ENCODE measurements at regions not wholly inside any gene's neighbourhood (a gene's known extent, or its start where the extent isn't known, plus 50 kb on each side); places are given as distances from the start of the nearest gene placed in this dataset.
A peak's percentile ranks its signal among the peaks of the same experiment; 100 is the strongest.

DNA sequence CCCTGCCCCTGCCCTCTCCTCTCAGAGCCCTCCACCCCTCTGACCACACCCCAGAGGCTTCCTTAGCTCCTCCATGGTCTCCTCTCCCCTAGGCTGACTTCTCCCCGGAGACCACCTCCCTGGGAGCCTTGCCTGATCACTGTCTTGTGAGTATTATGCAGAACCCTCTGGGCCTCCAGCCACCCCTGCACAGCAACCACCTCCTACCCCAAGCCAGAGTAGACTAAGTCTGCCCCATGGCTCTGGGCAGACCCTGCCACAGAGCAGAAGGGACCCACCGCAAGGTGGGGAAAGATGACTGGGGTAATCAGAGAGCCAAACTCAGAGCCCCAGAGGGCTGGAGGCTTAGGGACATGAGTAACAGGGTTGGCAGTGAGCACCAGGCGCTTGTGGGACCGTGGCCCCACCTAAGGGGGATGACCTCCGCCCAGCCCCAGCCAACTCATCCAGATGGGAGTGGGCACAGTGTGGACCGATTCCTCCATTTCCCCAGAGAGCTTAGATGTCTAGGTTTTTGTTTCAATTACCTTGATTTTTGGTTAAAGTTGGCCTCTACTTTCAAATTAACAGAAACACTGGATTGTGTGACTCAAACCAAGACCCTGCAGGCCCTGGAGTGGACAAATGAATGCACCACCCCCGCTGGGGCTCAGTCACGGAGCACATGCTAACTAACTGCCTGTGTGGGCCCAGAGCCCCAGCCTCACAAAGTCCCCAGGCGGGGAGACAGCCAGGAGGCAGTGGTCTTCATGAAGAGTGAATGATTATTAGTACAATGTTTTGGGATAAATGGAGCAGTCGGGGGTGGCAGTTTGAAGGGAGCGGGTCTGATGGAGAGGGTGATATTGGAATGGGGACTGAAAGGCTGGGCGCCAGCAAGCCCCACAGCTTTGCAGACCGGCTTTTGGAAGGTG lies 119.4 kb upstream of the PRR20G start:
- H3K27me3 ChIP-seq (ENCODE audit: control insufficient read depth in 3 of 3, insufficient read depth in 3 of 3, low read depth in 1 of 3, low read length in 3 of 3) = no peaks in the 10 kb centered on the region
- H3K9ac ChIP-seq (ENCODE audit: low read depth, low read length, poor library complexity) = peak overlapping the region; percentile 65
- peak overlapping the region; percentile 57 for H2BK5ac ChIP-seq (ENCODE audit: low read length)
- no peaks in the 10 kb centered on the region for H3K79me1 ChIP-seq (ENCODE audit: low read depth, low read length)
- H3K4me2 ChIP-seq (ENCODE audit: insufficient read depth, low read length, poor library complexity, severe bottlenecking) = no peak overlapping the region
- no peak overlapping the region for H3K23ac ChIP-seq (ENCODE audit: low read depth, low read length, poor library complexity)
- no peaks in the 10 kb centered on the region for H3K36me3 ChIP-seq (replicated peaks in 1 of 2; ENCODE audit: control insufficient read depth in 2 of 2, insufficient read depth in 2 of 2, low read length in 2 of 2)
- H2AK5ac ChIP-seq (ENCODE audit: low read depth, low read length) = peak overlapping the region; percentile 93
- H3K9me3 ChIP-seq (replicated peaks in 1 of 2; ENCODE audit: control insufficient read depth in 2 of 2, insufficient read depth in 1 of 2, low read depth in 1 of 2, low read length in 2 of 2) = no peaks in the 10 kb centered on the region
- H4K8ac ChIP-seq (ENCODE audit: low read depth, low read length) = peak overlapping the region; percentile 92
- peak overlapping the region; percentile 48 for H2AFZ ChIP-seq (ENCODE audit: low read length)
- H4K91ac ChIP-seq (ENCODE audit: low read depth, low read length, poor library complexity) = no peak overlapping the region
- H3K4me3 ChIP-seq (ENCODE audit: low read length in 2 of 2) = no peak overlapping the region
- DNase-seq (ENCODE audit: low spot score) = no peak
- H2BK15ac ChIP-seq (ENCODE audit: low read length) = peak overlapping the region; percentile 81
- no peak overlapping the region for H3K27ac ChIP-seq (replicated peaks; ENCODE audit: low read length)
- no peak overlapping the region for H3K4ac ChIP-seq (ENCODE audit: low read length)
- peak overlapping the region; percentile 39 for H2BK120ac ChIP-seq (ENCODE audit: low read depth, low read length)
- H3K14ac ChIP-seq (ENCODE audit: low read length) = no peak overlapping the region
- peak overlapping the region; percentile 76 for H2BK12ac ChIP-seq (ENCODE audit: low read length)
- H3K18ac ChIP-seq (ENCODE audit: low read length) = peak overlapping the region; percentile 91
- WGBS, 2 donors (ENCODE audit: extremely low coverage in 2 of 2, insufficient read length in 2 of 2, insufficient replicate concordance in 1 of 2) = no CpG with 5 or more reads among the region's 13 CpGs
- H3K4me1 ChIP-seq (ENCODE audit: control insufficient read depth in 2 of 2, insufficient read depth in 1 of 2, low read depth in 1 of 2, low read length in 2 of 2) = peaks cover 43 to 53% of the 10 kb centered on the region in 2 donors

DNA sequence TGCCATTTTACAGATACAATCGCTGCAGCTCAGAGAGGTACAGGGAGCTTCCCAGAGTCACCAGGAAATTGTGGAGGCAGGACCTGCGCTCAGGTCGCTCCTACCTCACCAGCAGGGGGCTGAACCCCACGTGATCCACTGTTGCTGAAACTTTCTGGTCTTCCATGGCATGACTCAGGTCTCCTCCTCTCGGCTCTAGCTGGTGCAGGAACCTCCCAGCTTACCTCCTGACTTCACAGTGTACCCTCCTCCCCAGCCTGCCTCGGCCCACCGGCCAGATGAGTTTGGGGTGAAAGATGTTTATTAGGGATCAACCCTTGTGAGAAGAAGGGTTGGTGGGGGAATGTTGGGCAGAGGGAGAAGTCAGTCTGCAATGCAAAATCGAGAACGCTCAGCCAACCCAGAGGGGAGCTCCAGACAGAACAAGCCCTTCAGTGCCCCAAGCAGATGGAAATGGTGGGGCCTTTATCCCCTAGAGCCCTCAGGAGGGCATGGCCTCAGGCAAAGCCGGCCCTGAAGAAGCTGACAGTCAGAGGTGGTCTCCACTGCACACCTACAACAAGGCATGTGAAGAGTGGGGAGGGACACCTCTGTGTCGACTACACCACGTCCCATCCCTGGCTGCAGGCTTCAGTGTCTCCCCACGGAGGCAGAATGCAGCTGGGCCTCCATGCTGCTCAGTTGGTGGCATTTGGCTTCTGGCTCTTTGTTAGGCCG lies 118.6 kb upstream of the PRR20G start:
- peak overlapping the region; percentile 91 for H3K18ac ChIP-seq (ENCODE audit: low read length)
- peak overlapping the region; percentile 39 for H2BK120ac ChIP-seq (ENCODE audit: low read depth, low read length)
- H3K27ac ChIP-seq (replicated peaks; ENCODE audit: low read length) = no peak overlapping the region
- no peaks in the 10 kb centered on the region for H3K36me3 ChIP-seq (replicated peaks in 1 of 2; ENCODE audit: control insufficient read depth in 2 of 2, insufficient read depth in 2 of 2, low read length in 2 of 2)
- H3K14ac ChIP-seq (ENCODE audit: low read length) = no peak overlapping the region
- peak overlapping the region; percentile 93 for H2AK5ac ChIP-seq (ENCODE audit: low read depth, low read length)
- H2BK5ac ChIP-seq (ENCODE audit: low read length) = peak overlapping the region; percentile 57
- no peak overlapping the region for H3K23ac ChIP-seq (ENCODE audit: low read depth, low read length, poor library complexity)
- peak overlapping the region; percentile 76 for H2BK12ac ChIP-seq (ENCODE audit: low read length)
- no peaks in the 10 kb centered on the region for H3K79me1 ChIP-seq (ENCODE audit: low read depth, low read length)
- peak overlapping the region; percentile 78 for H4K8ac ChIP-seq (ENCODE audit: low read depth, low read length)
- no peak overlapping the region for H2AFZ ChIP-seq (ENCODE audit: low read length)
- H3K4me3 ChIP-seq (ENCODE audit: low read length in 2 of 2) = no peak overlapping the region
- H2BK15ac ChIP-seq (ENCODE audit: low read length) = peak overlapping the region; percentile 81
- peaks cover 45 to 61% of the 10 kb centered on the region in 2 donors for H3K4me1 ChIP-seq (ENCODE audit: control insufficient read depth in 2 of 2, insufficient read depth in 1 of 2, low read depth in 1 of 2, low read length in 2 of 2)
- H3K27me3 ChIP-seq (ENCODE audit: control insufficient read depth in 3 of 3, insufficient read depth in 3 of 3, low read depth in 1 of 3, low read length in 3 of 3) = no peaks in the 10 kb centered on the region
- H3K9me3 ChIP-seq (replicated peaks in 1 of 2; ENCODE audit: control insufficient read depth in 2 of 2, insufficient read depth in 1 of 2, low read depth in 1 of 2, low read length in 2 of 2) = no peaks in the 10 kb centered on the region
- DNase-seq (ENCODE audit: low spot score) = no peak
- H3K4ac ChIP-seq (ENCODE audit: low read length) = no peak overlapping the region
- peak overlapping the region; percentile 5 for H3K9ac ChIP-seq (ENCODE audit: low read depth, low read length, poor library complexity)
- no peak overlapping the region for H3K4me2 ChIP-seq (ENCODE audit: insufficient read depth, low read length, poor library complexity, severe bottlenecking)
- no CpG with 5 or more reads among the region's 14 CpGs for WGBS, 2 donors (ENCODE audit: extremely low coverage in 2 of 2, insufficient read length in 2 of 2, insufficient replicate concordance in 1 of 2)
- H4K91ac ChIP-seq (ENCODE audit: low read depth, low read length, poor library complexity) = peak overlapping the region; percentile 90

DNA sequence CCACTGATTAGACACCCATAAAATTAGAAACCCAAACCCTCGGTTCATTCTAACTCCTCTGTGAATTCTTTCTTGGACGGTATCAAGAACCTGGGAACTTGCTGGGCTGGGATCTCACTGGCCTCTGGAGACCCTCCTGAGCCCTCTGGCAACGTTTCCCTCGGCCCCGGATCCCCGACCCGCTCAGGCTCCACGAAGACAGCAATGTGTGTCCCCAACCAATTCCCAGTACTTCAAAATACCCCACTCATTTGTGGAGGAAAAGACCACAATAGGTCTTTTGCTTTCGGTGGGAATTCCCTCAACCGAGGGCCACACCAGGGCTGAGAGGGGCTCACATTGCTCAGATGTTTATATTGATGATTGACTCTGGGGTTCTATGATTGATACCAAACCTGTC lies 117.9 kb upstream of the PRR20G start:
- peaks cover 42 to 59% of the 10 kb centered on the region in 2 donors for H3K4me1 ChIP-seq (ENCODE audit: control insufficient read depth in 2 of 2, insufficient read depth in 1 of 2, low read depth in 1 of 2, low read length in 2 of 2)

More for the DNA sequence above, 117.9 kb upstream of the PRR20G start:
- no peak overlapping the region for H2BK5ac ChIP-seq (ENCODE audit: low read length)
- no peak overlapping the region for H4K91ac ChIP-seq (ENCODE audit: low read depth, low read length, poor library complexity)
- no peak overlapping the region for H3K4me2 ChIP-seq (ENCODE audit: insufficient read depth, low read length, poor library complexity, severe bottlenecking)
- no peak overlapping the region for H3K23ac ChIP-seq (ENCODE audit: low read depth, low read length, poor library complexity)
- H3K36me3 ChIP-seq (replicated peaks in 1 of 2; ENCODE audit: control insufficient read depth in 2 of 2, insufficient read depth in 2 of 2, low read length in 2 of 2) = no peaks in the 10 kb centered on the region
- no peak overlapping the region for H2AK5ac ChIP-seq (ENCODE audit: low read depth, low read length)
- H3K4me3 ChIP-seq (ENCODE audit: low read length in 2 of 2) = no peak overlapping the region
- H2BK12ac ChIP-seq (ENCODE audit: low read length) = no peak overlapping the region
- H4K8ac ChIP-seq (ENCODE audit: low read depth, low read length) = no peak overlapping the region
- no peak overlapping the region for H2AFZ ChIP-seq (ENCODE audit: low read length)
- peak overlapping the region; percentile 41 for H2BK15ac ChIP-seq (ENCODE audit: low read length)
- no peak overlapping the region for H3K9ac ChIP-seq (ENCODE audit: low read depth, low read length, poor library complexity)
- no CpG with 5 or more reads among the region's 10 CpGs for WGBS, 2 donors (ENCODE audit: extremely low coverage in 2 of 2, insufficient read length in 2 of 2, insufficient replicate concordance in 1 of 2)
- H3K4ac ChIP-seq (ENCODE audit: low read length) = no peak overlapping the region
- no peaks in the 10 kb centered on the region for H3K79me1 ChIP-seq (ENCODE audit: low read depth, low read length)
- H3K27me3 ChIP-seq (ENCODE audit: control insufficient read depth in 3 of 3, insufficient read depth in 3 of 3, low read depth in 1 of 3, low read length in 3 of 3) = no peaks in the 10 kb centered on the region
- H3K14ac ChIP-seq (ENCODE audit: low read length) = no peak overlapping the region
- H3K9me3 ChIP-seq (replicated peaks in 1 of 2; ENCODE audit: control insufficient read depth in 2 of 2, insufficient read depth in 1 of 2, low read depth in 1 of 2, low read length in 2 of 2) = no peaks in the 10 kb centered on the region
- H2BK120ac ChIP-seq (ENCODE audit: low read depth, low read length) = no peak overlapping the region
- no peak overlapping the region for H3K27ac ChIP-seq (replicated peaks; ENCODE audit: low read length)
- no peak for DNase-seq (ENCODE audit: low spot score)
- no peak overlapping the region for H3K18ac ChIP-seq (ENCODE audit: low read length)

Measured in neuronal stem cell (in vitro differentiated cells).